ENCODE measurements at regions not wholly inside any gene's neighbourhood (a gene's known extent, or its start where the extent isn't known, plus 50 kb on each side); places are given as distances from the start of the nearest gene placed in this dataset.

DNA sequence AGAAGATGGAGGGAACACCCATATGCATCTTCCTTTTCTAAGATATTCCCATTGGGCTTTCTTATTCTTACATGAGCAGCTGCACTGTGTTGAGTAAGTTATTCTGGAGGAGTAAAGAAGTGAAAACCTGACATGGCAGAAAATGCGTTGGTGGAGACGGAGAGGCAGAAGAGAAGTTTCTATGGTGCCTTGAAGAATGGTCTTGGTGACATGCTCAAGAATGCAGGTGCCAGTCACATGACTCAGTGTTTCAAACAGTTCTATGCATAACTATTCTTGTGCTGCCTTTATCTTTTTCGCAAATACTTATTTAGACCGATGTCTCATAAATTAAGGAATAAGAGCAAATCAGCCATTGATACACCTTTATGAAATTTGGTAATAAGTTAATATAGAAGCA lies 377.8 kb upstream of the IRX2 start:
- DNase-seq = no peak

DNA sequence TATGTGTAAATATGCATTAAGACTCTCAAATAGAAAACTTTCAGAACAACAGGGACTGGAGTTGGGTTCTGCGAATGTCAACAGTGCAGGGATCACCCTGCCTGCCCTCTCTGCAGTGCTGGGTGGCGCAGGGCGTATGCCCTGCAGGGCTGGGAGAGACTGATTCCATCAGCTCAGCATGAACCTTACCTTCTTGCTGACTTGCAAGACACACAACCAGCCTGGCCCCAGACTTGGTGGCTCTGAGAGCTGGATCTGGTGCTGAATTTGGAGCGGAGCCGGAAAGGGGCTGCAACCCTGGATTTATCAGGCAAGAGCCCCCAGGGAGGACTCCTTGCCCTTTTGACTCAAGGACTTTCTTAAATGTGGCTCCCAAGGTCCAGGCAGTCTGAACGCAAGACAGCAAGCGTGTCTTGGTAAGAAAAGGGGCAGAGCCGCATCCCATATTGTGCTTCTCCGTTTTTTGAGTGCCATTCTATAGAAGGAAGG lies 376.0 kb upstream of the IRX2 start:
- DNase-seq = no peak

DNA sequence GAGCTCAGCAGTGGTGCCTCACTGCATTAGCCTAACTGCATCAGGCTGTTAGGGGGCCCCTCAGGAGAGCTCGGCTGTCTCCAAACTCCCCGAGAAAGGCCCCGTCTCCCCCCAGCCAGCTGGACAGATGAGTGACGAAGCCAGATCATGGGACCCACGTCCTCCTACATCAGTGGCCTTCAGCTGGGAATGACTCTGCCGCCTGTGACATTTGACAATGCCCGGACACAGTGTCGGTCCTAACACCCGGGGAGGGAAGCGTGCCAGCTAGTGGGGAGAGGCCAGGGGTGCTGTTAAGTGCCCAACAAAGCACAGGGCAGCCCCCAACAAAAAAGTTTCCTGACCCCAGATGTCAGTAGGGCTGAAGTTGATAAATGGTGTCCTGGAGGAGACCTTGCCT lies 375.2 kb upstream of the IRX2 start:
- no peak for DNase-seq

DNA sequence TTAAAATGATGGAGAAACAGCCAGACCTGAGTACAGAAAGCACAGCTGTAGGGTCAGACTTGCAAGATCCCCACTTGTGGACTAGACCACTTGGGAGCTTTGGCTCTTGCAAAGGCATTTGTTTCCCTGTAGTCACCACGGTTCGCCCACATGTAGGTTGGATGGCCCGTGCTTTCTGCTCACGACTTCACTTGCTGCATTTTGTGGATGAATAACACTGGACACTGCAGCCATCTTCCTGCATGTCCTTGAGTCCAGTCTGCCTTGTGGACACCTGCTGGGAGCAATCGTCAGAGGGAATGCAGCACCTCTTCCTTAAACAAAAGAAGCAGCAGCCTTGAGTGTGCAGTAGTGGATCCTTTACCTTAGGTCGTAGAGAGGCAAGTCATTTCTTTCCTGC lies 372.9 kb upstream of the IRX2 start:
- no peak for DNase-seq

DNA sequence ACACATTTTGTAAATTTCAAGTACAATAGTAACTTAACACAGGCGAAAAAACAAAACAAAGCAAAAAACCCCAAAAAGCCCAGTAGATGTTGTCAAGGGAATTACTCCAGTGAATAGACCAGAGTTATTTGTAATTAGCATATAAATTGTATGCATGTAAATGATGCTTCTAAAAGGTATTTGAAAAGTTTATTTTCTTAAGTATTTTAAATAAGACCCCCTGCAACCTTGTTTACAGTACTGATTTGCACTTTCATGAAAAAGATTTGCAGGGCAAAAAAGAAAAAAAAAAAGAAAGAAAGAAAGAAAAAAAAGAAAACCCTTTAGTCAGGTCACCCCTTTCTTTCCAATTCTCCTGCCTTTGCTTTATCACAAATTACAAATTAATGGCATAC lies 372.3 kb upstream of the IRX2 start:
- DNase-seq = no peak

DNA sequence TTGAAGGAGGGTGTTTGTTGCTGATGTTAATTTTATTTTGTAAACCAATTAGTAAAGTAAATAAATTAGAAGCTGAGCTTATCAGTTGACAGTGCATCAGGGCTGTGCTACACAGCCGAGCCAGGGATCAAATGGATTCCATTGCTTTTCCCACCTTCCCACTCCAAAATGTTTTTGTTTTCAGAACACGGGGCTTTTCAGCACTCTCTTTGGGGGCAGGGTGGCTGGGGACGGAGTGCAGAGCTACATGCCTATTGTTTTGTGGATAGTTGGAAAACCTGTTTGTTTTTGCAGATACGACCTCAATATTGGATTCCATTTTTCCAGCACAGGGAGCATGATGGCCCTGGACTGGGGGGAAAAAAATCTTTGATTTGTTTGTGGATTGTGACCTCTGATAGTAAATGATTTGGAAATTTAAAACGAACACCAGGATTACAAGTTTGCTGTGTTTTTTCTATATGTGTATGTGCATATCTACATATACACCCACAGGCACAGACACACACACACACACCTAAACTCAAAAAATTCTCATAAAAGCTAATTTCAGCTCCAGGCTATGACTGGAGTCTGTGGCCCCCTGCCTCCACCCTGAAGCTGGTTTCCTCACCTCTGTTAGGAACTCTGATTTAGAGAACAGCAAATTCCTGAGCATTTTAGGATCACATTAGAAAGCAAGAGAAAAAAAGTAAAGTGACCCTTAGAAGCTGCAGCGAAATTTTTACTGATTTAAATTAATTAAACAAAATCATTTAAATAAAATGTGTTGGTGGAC lies 371.7 kb upstream of the IRX2 start:
- DNase-seq = no peak

DNA sequence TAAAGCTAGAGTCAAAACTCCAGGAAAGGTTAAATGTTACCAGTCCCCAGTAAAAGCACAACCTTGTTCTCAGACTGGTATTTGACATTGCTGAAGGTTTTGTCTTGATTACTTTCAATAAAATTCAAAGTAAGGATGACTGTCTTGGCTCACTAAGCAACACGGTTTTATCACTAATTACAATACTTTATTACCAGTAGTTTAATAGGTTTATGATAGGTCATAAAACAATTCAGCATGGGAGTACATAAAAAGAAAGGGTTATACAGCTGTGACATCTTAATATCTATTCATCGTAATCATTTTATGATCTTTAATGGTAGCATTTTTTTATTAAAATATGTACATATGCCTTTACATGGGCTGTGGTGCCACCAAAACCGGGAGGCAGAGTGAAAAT lies 370.7 kb upstream of the IRX2 start:
- DNase-seq = no peak

DNA sequence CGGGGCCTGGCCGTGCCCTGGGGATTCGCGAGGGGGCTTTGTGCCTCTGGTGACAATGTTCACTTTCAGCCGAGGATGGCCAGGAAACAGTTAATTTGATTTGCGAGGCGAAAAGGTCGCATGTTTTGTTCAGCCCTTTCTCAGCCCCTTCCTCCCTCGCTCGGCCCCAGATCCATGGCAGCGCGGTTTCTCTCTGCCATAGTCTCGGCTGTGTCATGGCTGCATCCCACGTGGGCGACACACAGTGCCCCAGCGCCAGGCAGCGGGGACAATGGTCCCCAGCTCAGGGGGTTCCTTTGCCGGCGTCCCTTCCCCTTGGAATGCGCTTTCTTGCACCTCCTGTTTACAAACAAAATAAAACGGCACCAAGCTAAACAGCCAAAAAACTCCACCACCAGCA lies 370.3 kb upstream of the IRX2 start:
- DNase-seq = no peak

DNA sequence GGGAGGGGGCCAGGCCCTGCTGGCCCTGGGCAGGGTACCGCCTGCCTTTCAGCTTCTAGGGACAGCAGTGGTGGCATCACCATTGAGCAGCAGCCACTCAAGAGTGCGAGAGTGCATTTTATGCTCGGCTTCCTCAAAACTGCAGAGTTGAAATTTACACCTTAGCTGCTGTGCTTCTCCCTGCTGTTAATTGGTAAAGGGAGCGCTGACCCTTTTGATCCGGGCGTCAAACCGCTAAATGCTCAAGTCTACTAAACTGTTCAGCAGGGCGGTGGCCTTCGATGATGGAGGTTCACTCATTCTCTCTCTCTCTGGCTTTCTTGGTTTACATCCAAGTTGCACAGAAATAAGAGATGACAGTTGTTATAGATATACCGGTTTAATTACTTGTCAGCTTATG lies 368.6 kb upstream of the IRX2 start:
- no peak for DNase-seq

DNA sequence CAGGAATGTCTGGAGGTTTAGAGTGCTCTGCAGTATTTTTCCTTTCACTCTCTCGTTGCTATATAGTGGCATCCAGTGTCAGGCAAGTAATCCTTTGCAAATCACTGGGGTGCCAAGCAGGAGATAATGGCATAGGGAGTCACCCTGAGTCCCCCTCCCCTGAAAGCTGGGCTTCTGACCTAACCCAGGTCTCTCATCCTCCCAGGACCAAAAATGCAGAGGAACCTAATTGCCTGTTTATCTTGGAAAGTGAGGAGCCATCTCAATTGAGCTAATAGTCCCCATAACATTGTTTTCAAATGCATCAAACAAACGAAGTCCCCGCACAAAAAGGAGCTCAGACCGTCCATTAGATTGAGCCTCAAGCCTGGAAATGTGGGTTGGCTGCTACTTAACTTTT lies 368.0 kb upstream of the IRX2 start:
- DNase-seq = no peak

DNA sequence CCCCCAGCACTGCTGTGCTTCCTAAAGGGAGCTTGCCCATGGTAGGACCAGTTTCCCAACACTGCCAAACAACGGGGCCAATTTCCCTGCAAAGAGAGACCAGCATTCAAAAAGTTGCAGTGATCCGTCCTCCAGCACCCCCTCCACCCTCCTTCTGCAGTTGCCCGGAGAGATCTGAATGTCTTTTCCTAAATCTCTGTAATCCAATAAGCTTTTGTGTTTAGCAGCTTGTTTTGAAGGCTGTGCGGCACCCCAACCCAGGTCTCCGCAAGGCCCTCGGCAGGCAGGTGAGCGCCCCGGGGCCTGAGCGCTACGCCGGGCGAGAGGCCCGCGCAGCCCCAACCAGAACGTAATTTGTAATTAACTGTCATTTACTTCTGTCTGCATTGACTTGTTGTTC lies 366.9 kb upstream of the IRX2 start:
- DNase-seq = no peak

DNA sequence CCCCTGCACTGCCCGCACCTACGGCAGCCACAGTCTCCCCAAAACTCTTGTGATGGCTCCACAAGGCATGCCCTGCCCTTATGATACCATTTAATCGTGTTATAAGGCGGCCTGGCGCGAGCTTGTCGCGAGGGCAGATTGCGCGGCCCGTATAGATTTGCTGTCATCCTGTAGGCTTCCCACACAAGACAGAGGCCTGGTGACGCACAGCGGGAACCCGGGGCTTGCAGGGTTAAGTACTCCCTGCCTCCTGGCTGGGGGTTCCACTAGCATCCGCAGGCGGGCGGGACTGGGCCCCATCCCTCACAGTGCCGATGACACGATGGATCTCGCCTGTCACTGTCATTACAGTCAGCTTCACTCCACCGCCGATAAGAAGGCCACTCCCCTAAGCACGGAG lies 364.9 kb upstream of the IRX2 start:
- DNase-seq = no peak

DNA sequence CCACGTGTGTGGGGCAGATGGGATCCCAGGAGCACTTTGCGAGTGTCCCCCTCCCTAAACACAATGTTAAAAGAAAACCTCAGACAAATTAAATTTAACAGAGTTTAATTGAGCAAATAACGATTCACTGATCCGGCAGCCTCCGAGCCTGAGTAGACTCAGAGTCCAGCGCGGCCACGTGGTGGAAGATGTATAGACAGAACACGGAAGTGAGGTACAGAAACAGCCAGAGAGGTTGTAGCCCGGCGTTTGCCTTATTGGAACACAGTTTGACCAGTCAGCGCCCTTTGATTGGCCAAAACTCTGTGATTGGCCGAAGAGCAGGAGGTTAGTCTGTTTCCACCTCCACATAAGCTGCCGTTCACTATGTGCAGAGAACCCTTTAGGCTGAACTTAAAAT lies 363.0 kb upstream of the IRX2 start:
- DNase-seq = no peak

DNA sequence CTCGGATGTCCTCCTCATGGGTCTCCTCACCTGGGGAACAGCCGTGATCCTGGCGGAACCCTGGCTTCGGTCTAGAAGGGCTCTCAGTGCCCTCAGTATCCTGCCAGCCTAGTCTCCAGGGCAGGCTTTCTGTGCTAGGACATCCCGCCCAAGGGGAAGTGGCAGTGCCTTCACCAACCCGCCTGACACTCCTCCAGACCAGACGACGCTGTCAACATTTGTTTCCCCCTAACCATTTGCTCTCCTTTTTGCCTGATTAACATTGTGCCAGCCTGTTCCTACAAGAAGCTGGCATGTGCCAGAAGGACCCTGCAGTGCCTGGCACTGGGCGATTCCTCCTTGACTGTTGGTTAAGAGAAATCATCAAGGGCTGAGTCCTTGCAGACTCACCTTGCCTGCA lies 358.9 kb upstream of the IRX2 start:
- DNase-seq = no peak

DNA sequence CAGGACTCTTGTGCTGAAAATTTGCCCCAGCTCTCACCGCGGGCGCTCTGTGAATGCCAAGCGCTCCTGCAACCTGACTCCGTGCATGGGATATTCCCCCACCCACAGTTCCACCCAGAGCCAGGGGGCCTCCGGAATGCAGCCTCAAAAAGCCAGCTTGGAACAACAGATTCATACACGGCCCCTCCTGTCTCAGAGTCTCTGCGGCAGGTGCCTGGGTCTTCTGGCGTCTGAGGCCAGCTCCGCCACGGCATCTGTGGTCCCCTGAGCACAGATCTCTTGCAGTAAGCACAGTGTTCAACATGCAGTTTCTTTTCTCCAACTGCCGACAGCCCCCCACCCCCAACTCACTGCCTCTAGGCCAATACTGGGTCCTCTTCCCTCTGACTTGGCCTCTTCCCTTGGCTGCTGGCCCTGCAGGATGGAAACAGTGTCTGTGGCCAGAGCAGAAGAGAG lies 355.7 kb upstream of the IRX2 start:
- no peak for DNase-seq

DNA sequence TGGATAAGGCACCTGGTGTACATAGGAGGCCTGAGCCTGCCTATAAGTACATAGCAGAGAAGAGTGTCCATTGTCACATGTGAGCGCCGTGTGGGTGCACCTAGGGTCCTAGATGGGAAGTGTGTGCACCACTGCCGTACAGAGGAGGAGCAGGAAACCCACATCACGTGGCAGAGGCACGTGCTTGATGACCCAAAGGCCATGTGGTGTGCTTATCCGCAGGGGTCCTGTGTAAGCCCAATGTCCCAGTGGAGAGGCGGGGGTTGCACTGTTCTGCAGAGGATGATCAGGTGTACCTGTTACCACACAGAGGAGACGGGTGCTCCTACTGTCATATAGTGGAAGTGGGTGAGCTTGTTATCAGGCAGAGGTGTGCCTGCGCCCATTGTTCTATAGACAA lies 354.1 kb upstream of the IRX2 start:
- no peak for DNase-seq

DNA sequence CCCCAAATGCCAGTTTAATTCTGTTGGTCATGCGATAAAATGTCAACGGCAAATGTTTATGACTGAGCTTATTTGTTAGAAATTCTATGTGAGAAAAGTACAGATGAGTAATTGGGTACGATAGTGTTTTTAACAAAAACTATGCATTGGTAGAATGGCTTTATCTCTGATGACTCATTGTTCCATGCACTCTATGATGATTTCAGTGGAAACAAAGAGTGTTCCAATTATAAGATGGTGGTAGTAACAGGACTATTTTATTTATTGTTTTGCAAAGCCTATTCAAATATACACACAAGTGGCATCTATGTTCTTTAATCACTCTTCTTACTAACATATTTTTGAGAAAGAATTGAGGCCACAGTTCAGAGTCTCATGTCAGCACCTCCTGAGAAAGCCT lies 353.7 kb upstream of the IRX2 start:
- DNase-seq = no peak

DNA sequence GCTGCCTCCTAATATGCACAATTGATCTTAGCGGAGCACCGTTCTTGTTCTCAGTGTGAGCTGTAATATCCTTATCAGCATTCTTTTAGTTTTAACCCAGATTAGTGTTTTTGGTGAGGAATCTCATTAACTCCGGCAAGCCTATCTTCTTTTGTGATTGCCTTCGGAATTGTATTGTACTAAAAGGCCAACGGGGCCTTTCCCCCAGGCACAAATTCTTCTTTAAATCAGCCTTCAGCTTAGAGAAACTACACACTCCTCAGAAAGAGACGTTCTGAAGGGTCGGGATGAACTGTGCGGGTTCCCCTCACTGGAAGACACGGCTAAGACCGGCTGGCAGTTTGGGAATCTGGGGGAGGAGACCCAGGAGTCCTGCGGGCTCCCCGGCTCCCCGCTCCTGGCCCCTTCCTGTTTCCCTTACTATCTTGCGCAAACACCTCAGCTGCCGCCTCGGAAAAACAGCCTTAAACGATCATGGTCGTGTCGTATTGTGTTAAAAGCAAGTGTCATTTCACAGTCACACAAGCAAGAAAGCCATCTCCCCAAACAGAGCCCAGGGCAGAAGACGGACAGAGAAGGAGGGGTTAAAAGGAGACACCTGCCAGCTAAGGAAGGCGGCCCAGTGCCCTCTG lies 353.1 kb upstream of the IRX2 start:
- DNase-seq = no peak

DNA sequence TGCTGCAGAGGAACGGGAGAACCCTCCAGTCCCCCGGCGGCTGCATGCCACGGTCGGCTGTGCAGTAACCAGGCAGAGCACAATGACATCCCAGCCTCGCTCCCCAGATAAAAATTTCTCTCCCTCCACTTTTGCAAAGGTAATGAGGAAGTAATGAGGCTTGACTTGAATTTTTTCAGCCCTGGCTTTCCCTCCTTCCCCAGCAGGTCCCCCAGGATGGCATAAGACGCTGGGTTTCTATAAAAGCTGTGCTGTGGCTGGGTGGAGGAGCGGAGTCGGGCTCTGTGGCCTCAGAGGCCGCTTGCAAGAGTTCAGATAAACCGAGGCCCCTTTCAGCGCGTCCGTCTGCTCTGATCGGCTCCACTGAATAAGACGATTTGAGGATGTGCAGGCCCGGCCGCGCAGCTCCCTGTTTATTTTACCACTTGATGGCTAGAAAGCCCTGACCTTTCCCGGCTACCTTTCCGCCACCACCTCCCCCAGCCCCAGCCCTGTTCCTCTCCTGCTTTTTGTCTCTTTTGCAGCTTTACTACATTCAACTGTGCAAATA lies 351.9 kb upstream of the IRX2 start:
- DNase-seq = no peak

DNA sequence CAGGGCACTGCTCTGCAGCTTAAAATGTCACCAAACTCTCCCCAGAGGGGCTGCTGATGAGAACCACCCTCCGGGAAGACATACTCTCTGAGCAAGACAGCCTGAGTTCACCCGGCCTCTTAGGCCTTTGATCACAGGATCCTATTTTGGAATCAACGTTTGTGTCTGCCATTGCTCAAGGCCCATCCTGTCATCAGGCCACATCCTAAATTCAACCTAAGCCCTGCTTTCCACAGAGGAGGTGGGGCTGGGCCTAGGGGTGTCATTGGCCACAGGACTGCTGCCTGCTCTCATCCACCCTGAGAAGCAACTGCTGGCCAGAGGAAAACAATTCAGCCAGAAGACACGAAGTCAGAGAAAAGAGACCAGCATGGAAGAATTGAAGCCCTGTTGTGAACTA lies 351.1 kb upstream of the IRX2 start:
- no peak for DNase-seq

DNA sequence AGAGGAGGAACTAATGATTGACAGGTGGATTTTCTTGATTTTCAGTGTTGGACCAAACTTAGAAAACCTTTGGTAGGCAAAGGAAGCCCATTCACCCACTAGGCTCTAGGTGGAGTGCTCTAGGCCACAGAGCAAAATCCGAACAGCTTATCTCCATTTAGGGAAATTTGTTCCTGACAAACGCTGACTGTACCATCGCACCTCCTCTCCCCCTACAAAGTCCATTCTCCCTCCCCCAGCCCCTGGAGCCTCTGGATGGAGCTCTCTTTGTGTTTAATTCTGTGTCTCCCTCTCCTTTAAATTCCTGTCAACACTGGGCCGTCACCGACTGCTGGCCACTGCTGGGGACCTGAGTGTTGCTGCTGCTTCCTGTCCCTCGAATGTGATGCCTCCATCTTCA lies 350.1 kb upstream of the IRX2 start:
- DNase-seq = no peak

DNA sequence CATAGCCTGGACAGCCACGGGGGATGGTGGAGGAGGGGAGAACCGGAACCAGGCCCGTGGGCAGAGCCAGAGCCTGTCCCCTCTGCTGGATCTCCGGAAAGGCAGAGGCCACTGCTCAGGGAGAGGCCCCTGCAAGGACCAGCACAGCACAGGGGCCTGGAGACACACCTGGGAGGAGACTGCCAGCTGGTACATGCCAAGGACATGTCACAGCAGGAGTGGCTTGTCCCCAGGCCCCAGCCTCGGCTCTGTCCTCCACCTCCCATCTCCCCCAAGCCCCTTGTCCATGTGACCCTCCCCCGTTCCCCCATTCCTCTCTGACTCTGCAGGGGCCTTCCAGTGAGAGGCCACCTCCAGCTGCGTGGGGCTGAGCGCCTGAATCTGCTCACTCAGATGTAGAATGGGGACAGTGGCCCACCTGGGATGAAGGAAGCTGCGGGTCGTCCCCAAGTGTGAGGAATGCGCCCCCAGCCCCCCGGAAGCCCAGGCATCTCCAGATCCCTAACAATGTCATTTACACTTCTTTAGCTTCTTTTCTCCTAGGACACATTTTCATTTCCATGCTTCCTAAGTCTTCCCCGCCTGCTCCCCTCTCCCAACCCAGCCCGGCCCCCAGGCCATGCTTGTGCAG lies 349.6 kb upstream of the IRX2 start:
- DNase-seq = no peak

DNA sequence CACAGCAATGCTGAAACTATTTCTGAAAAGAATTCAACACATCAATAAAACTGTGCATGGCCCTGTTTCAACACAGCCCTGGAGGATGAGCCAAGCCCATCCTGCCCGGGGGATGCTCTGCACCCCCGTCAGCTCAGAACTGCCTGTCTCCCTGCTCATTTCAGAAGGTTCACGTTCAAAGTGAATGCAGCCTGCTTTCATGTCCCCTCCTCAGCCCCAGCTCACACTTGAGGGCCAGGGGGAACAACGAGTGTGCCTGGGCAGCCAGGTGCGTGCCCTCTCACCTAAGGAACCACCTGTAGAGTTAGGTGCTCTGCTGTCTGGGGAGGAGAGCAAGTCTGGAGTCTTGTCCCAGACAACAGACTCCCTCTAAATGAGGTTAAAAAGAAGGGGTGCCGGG lies 348.5 kb upstream of the IRX2 start:
- DNase-seq = no peak

DNA sequence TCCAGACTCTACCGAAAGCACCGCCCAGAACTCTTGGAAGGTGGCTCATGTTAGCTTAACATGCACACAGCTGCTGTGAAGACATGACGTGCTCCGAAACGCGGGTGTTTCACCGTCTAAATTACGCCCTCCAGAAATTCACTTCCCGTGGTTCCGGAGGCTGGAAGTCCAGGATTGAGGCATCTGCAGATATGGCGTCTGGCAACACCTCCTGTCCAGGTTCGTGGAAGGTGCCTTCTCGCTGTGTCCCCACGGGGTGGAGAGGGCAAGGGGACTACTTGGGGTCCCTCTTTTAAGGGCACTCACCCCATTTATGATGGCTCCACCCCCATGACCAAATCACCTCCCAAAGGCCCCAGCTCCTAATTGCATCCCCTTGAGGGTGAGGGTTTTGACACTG lies 348.0 kb upstream of the IRX2 start:
- no peak for DNase-seq
